AG04450 (cell line): ENCODE measurements at regions not wholly inside any gene's neighbourhood (a gene's known extent, or its start where the extent isn't known, plus 50 kb on each side); places are given as distances from the start of the nearest gene placed in this dataset.

Source experiments
- CTCF ChIA-PET: fragments of 300-600, 350-600 bp; formaldehyde crosslinking; extraction: SDS; loops from one replicate; lab custom pipeline; 2022; ENCODE audit warnings: antibody characterized with exemption, inconsistent platforms; lab: Charles Lee
- POLR2A ChIA-PET: fragments of 350-600 bp; formaldehyde crosslinking; extraction: SDS; loops from one replicate; lab custom pipeline; 2021; ENCODE audit warnings: antibody characterized with exemption, inconsistent platforms; lab: Yijun Ruan, JAX
- DNase-seq: peaks from one replicate; pipeline ENCODE4 v3.0.0-alpha.2; 2011; ENCODE audit warnings: low read depth, low spot score
- H3K27ac ChIP-seq: one replicate; pipeline ENCODE4 v1.5.1; 2012; ENCODE audit warnings: low read depth, low read length, control low read depth
- H3K27me3 ChIP-seq: one replicate; pipeline ENCODE4 v1.6.0; 2012; ENCODE audit warnings: low read length; ENCODE audit not compliant: control insufficient read depth, insufficient read depth
- H3K4me3 ChIP-seq: 2 replicates; pipeline ENCODE4 v1.5.1; 2011; ENCODE audit warnings: mild to moderate bottlenecking, low read depth, low read length, control low read depth
- H3K9me3 ChIP-seq: 2 replicates; pipeline ENCODE4 v1.5.1; 2012; ENCODE audit warnings: low read length; ENCODE audit not compliant: control insufficient read depth, insufficient read depth
- TF ChIP-seq, protein P1 (sequence below): IDR thresholded peaks from 2 replicates; pipeline ENCODE4 v1.5.1; 2011; ENCODE audit warnings: low read depth, low read length, control low read depth, inconsistent platforms

DNA sequence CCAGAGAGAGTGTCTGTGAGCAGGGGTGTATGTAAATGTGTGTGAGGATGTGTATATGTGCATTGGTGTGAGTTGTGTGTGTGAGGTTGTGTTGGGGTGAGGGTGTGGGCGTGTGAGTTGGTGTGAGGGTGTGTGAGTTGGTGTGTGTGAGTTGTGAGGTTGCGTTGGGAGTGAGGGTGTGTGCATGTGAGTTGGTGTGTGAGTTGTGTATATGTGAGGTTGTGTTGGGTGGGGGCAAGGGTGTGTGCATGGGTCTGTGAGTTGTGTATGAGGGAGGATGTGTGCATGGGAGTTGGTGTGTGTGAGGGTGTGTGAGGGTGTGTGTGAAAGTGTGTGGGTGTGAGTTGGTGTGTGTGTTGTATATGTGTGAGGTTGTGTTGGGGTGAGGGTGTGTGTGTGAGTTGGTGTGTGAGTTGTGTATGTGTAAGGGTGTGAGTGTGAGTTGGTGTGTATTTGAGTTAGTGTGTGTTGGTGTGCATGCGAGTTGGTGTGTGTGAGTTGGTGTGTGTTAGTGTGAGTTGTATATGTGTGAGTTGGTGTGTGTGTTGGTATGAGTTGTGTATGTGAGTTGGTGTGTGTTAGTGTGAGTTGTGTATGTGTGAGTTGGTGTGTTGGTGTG is 161.6 kb upstream of the IER5L start:
- no peak overlapping the region for H3K27ac ChIP-seq
- POLR2A ChIA-PET: interaction anchor here (0.7 to 1.1 kb wide), 3 partner anchors 24 to 233 kb away, joined by 3 read pairs; no protein-coding TSS in a partner anchor
- CTCF ChIA-PET: no interaction called here

DNA sequence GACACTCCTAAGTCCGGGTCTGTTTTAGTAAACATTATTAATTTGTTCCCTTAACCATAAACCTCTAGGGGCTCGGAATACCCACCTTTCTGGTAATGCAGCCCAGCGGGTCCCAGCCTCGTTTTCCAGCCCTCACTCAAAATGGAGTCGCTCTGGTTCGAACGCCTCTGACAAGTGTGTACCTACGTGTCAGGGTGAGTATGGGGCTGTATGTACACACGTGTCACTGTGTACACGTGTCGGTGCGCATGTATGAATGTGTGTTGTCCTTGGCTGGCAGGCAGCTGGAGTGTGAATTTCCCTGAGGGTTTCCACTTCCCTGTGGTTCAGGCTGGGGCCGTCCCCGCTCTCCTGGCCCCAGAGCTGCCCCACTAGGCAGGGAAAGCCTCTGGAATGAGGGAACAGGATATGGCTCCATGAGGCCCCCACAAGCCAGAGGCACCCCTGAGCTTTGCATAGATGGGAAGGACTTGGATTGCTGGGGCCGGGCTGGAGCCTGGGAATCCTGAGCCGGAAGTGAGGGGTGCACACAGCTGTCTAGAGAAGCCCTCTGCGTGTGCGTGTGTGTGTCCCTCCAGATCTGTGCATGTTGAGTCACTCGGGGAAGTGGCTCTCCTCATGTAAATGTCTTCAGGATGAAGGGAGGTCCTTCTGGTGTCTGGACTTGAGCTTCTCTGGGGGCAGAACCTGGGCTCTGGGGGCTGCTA is 160.8 kb upstream of the IER5L start:
- ChIA-PET CTCF (interaction anchor here (0.6 kb wide), 1 partner anchor 56 kb away, joined by 4 read pairs; no protein-coding TSS in a partner anchor), POLR2A (interaction anchor here (0.6 to 1.3 kb wide), 6 partner anchors 15 to 234 kb away, joined by 3 to 7 read pairs (median 3); partner anchors contain the start of gene IER5L)
- no peaks in the 10 kb centered on the region; the same call in 1 of the 2 replicates for H3K9me3 ChIP-seq
- no peaks in the 10 kb centered on the region for H3K27me3 ChIP-seq
- TF ChIP-seq, protein P1, sequence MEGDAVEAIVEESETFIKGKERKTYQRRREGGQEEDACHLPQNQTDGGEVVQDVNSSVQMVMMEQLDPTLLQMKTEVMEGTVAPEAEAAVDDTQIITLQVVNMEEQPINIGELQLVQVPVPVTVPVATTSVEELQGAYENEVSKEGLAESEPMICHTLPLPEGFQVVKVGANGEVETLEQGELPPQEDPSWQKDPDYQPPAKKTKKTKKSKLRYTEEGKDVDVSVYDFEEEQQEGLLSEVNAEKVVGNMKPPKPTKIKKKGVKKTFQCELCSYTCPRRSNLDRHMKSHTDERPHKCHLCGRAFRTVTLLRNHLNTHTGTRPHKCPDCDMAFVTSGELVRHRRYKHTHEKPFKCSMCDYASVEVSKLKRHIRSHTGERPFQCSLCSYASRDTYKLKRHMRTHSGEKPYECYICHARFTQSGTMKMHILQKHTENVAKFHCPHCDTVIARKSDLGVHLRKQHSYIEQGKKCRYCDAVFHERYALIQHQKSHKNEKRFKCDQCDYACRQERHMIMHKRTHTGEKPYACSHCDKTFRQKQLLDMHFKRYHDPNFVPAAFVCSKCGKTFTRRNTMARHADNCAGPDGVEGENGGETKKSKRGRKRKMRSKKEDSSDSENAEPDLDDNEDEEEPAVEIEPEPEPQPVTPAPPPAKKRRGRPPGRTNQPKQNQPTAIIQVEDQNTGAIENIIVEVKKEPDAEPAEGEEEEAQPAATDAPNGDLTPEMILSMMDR: no peak
- H3K4me3 ChIP-seq: no peak overlapping the region
- DNase-seq: no peak
- peak overlapping the region; percentile 47 for H3K27ac ChIP-seq

More for the DNA sequence above, 161.6 kb upstream of the IER5L start:
- TF ChIP-seq, protein P1: no peak
- Histone ChIP-seq H3K27me3 (no peaks in the 10 kb centered on the region), H3K9me3 (no peaks in the 10 kb centered on the region; the same call in 1 of the 2 replicates), H3K4me3 (no peak overlapping the region)
- DNase-seq: no peak

DNA sequence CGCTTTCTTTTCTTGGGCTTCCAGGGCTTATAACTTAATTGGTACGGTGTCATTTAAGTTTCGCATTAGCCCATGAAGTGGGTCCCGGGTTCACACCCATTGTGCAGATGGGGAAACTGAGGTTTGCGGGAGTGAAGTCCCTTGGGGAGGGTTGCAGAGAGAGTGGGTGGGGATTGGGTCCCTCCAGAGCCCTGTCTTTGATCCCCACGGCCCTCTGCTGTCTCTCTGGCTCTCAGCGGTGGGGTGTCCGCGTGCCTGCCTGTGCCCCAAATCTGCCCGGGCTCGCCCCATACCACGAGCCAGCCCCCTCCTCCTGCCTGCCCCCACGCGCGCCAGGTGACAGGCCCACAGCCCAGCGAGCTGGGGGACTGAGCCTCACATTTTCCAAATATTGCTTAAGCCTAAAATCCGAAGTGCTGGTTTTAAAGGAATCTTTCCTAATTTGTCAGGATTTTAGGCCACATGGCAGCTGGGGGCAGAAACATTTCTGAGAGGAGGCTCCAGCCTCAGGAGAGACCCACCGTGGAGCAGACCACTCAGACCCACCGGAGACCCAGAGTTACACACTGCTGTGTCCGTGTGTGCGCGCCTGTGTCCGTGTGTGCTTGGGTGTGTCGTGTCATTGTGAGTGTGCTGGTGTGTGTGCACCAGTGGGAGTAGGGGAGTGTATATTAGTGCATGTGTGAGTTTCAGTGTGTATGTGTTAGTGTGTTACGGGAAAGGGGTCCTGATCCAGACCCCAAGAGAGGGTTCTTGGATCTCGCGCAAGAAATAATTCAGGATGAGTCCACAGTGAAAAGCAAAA is 159.5 kb upstream of the IER5L start:
- no peak for DNase-seq
- Histone ChIP-seq H3K27ac (peak overlapping the region; percentile 21), H3K9me3 (no peaks in the 10 kb centered on the region; the same call in 1 of the 2 replicates), H3K27me3 (no peaks in the 10 kb centered on the region), H3K4me3 (no peak overlapping the region)
- TF ChIP-seq, protein P1: no peak
- ChIA-PET POLR2A (no interaction called here), CTCF (no interaction called here)

DNA sequence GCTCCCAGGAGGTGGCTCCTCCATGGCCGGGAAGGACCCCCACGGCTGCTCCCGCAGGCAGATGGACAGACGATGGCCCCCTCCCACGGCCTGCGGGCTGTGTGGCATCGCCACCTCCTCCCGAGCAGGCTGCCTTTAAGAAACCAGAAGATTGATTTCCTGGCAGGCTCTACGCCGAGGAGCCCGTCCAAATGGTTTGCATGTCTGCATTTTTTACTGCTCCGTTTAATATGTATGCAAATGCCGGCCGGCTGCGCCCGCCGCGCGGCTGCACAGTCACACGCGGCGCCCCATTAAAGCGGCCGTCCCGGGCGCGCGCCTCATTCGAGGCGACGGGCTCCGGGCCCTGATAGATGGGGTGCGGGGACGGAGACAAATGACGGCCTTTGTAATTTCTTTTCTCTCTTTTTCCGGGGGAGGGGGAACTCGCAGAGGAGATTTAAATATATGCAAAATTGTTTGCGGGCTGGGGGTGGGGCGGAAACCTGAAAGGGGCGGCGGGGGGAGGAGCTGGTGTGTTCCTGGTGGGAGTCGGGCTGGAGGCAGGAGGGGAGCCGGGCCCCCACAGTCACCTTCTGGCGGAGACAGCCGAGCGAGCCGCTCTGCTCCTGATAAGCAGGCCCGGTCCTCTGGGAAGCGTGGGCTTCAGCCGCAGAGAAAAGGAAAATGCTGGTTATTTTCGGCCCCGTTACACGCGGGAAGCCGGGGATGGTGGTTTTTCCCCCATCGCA is 158.7 kb upstream of the IER5L start:
- ChIA-PET POLR2A (interaction anchor here (2.9 to 3.1 kb wide), 2 partner anchors 159 kb away, joined by 12 to 20 read pairs; partner anchors contain the start of gene IER5L), CTCF (no interaction called here)
- H3K27ac ChIP-seq: peak overlapping the region; percentile 31
- no peaks in the 10 kb centered on the region for H3K27me3 ChIP-seq
- no peak for DNase-seq
- TF ChIP-seq, protein P1: no peak
- H3K9me3 ChIP-seq: no peaks in the 10 kb centered on the region; the same call in 1 of the 2 replicates
- peak overlapping the region; percentile 10; the same call in 1 of the 2 replicates for H3K4me3 ChIP-seq
